Astrocyte (in vitro differentiated cells and primary cell): ENCODE measurements at regions not wholly inside any gene's neighbourhood (a gene's known extent, or its start where the extent isn't known, plus 50 kb on each side); places are given as distances from the start of the nearest gene placed in this dataset.

Source experiments
- DNase-seq: peaks from one replicate; pipeline ENCODE4 v3.0.0-alpha.2; 2010; ENCODE audit warnings: low read depth
- FAIRE-seq: peaks from 2 replicates; lab custom pipeline; 2011; peaks lifted over from hg19 to GRCh38; lab: Jason Lieb, UNC
- H2AFZ ChIP-seq: 2 replicates; pipeline ENCODE4 v1.6.0; 2012; ENCODE audit warnings: low read depth, low read length, inconsistent platforms
- H3K27ac ChIP-seq: 2 replicates; pipeline ENCODE4 v1.5.1; 2011; ENCODE audit warnings: low read depth, low read length, inconsistent platforms
- H3K27me3 ChIP-seq: 2 replicates; pipeline ENCODE4 v1.6.0; 2011; ENCODE audit warnings: low read length, inconsistent platforms; ENCODE audit not compliant: insufficient read depth
- H3K36me3 ChIP-seq: 2 replicates; pipeline ENCODE4 v1.5.1; 2011; ENCODE audit warnings: low read length, inconsistent platforms; ENCODE audit not compliant: insufficient read depth
- H3K4me1 ChIP-seq: 2 replicates; pipeline ENCODE4 v1.5.1; 2011; ENCODE audit warnings: low read length, inconsistent platforms; ENCODE audit not compliant: insufficient read depth
- H3K4me2 ChIP-seq: 2 replicates; pipeline ENCODE4 v1.6.0; 2012; ENCODE audit warnings: low read length, inconsistent platforms
- H3K4me3 ChIP-seq: 2 replicates; pipeline ENCODE4 v1.5.1; 2011; ENCODE audit warnings: low read depth, mild to moderate bottlenecking, low read length, inconsistent platforms; ENCODE audit not compliant: insufficient read depth
- H3K79me2 ChIP-seq: 2 replicates; pipeline ENCODE4 v1.6.0; 2012; ENCODE audit warnings: mild to moderate bottlenecking, low read length, inconsistent platforms; ENCODE audit not compliant: insufficient read depth
- H3K9ac ChIP-seq: 2 replicates; pipeline ENCODE4 v1.6.0; 2012; ENCODE audit warnings: mild to moderate bottlenecking, low read length, inconsistent platforms
- H3K9me3 ChIP-seq: 2 replicates; pipeline ENCODE4 v1.5.1; 2012; ENCODE audit warnings: low read depth, mild to moderate bottlenecking, low read length, inconsistent platforms; ENCODE audit not compliant: insufficient read depth
- H4K20me1 ChIP-seq: 2 replicates; pipeline ENCODE4 v1.6.0; 2012; ENCODE audit warnings: low read length, inconsistent platforms; ENCODE audit not compliant: insufficient read depth
- H3K27ac Mint-ChIP-seq: one replicate; pipeline ENCODE4 v1.8.0; 2021; ENCODE audit warnings: mild to moderate bottlenecking, mixed read lengths; ENCODE audit not compliant: unreplicated experiment
- H3K27me3 Mint-ChIP-seq: one replicate; pipeline ENCODE4 v1.8.0; 2021; ENCODE audit warnings: low read depth, mixed read lengths; ENCODE audit not compliant: unreplicated experiment
- H3K36me3 Mint-ChIP-seq: one replicate; pipeline ENCODE4 v1.8.0; 2021; ENCODE audit warnings: low read depth, mixed read lengths; ENCODE audit not compliant: unreplicated experiment
- H3K4me1 Mint-ChIP-seq: one replicate; pipeline ENCODE4 v1.8.0; 2021; ENCODE audit warnings: low read depth, mixed read lengths; ENCODE audit not compliant: unreplicated experiment
- H3K4me3 Mint-ChIP-seq: one replicate; pipeline ENCODE4 v1.8.0; 2021; ENCODE audit warnings: mild to moderate bottlenecking, moderate library complexity, mixed read lengths; ENCODE audit not compliant: unreplicated experiment
- H3K9me3 Mint-ChIP-seq: one replicate; pipeline ENCODE4 v1.8.0; 2021; ENCODE audit warnings: mild to moderate bottlenecking, mixed read lengths; ENCODE audit not compliant: unreplicated experiment
- CTCF ChIP-seq: IDR thresholded peaks from 2 replicates; pipeline ENCODE4 v1.5.1; 2011; ENCODE audit warnings: low read depth, mild to moderate bottlenecking, inconsistent platforms, low read length, moderate library complexity; ENCODE audit not compliant: insufficient read depth
- EZH2 ChIP-seq: IDR thresholded peaks from 2 replicates; pipeline ENCODE4 v1.6.1; 2012; ENCODE audit warnings: mild to moderate bottlenecking, low read length, inconsistent platforms; ENCODE audit not compliant: insufficient read depth

GRCh38 chr12:107369006-107369405 lies 275.7 kb upstream of the CRY1 start:
- H4K20me1 ChIP-seq: peaks cover 3% of the 10 kb centered on the region
- Mint-ChIP-seq H3K4me3 (no peak overlapping the region), H3K4me1 (no peaks in the 10 kb centered on the region), H3K27me3 (peaks cover 5% of the 10 kb centered on the region), H3K9me3 (no peaks in the 10 kb centered on the region), H3K36me3 (no peaks in the 10 kb centered on the region), H3K27ac (no peak overlapping the region)
- no peak for DNase-seq
- FAIRE-seq: peak; percentile 9
- H3K79me2 ChIP-seq: no peaks in the 10 kb centered on the region
- H3K4me3 ChIP-seq: no peak overlapping the region
- H3K4me1 ChIP-seq: peaks cover 7% of the 10 kb centered on the region
- TF ChIP-seq EZH2 (no peak), CTCF (no peak)
- no peaks in the 10 kb centered on the region for H3K9me3 ChIP-seq
- no peak overlapping the region for H3K9ac ChIP-seq
- no peaks in the 10 kb centered on the region for H3K36me3 ChIP-seq
- no peak overlapping the region for H3K27ac ChIP-seq
- H3K4me2 ChIP-seq: no peak overlapping the region
- no peak overlapping the region for H2AFZ ChIP-seq
- no peaks in the 10 kb centered on the region for H3K27me3 ChIP-seq

- Mint-ChIP-seq H3K36me3 (no peaks in the 10 kb centered on the region), H3K27ac (no peak overlapping the region), H3K9me3 (no peaks in the 10 kb centered on the region), H3K4me3 (no peak overlapping the region), H3K27me3 (peaks cover 5% of the 10 kb centered on the region), H3K4me1 (no peaks in the 10 kb centered on the region)
- Histone ChIP-seq H3K36me3 (no peaks in the 10 kb centered on the region), H3K9me3 (no peaks in the 10 kb centered on the region), H2AFZ (no peak overlapping the region), H4K20me1 (peaks cover 3% of the 10 kb centered on the region), H3K4me2 (no peak overlapping the region), H3K79me2 (no peaks in the 10 kb centered on the region), H3K4me3 (no peak overlapping the region), H3K9ac (no peak overlapping the region), H3K27ac (no peak overlapping the region), H3K27me3 (no peaks in the 10 kb centered on the region), H3K4me1 (peaks cover 7% of the 10 kb centered on the region)
- TF ChIP-seq EZH2: no peak
- TF ChIP-seq CTCF: no peak
- DNase-seq (no peak), FAIRE-seq (no peak)
Measured at GRCh38 chr12:107369679-107370078, 276.3 kb upstream of the CRY1 start.

GRCh38 chr12:107372229-107372658 lies 278.9 kb upstream of the CRY1 start:
- Histone ChIP-seq H4K20me1 (peaks cover 3% of the 10 kb centered on the region), H3K36me3 (no peaks in the 10 kb centered on the region), H3K4me1 (peaks cover 7% of the 10 kb centered on the region), H3K27me3 (no peaks in the 10 kb centered on the region), H3K9ac (no peak overlapping the region), H3K79me2 (no peaks in the 10 kb centered on the region), H3K4me3 (no peak overlapping the region), H2AFZ (no peak overlapping the region), H3K9me3 (no peaks in the 10 kb centered on the region), H3K27ac (no peak overlapping the region), H3K4me2 (no peak overlapping the region)
- no peak overlapping the region for H3K4me3 Mint-ChIP-seq
- TF ChIP-seq CTCF (no peak), EZH2 (no peak)
- no peak for FAIRE-seq
- no peak overlapping the region for H3K27ac Mint-ChIP-seq
- H3K27me3 Mint-ChIP-seq: peaks cover 8% of the 10 kb centered on the region
- peak; percentile 21 for DNase-seq
- no peaks in the 10 kb centered on the region for H3K36me3 Mint-ChIP-seq
- no peaks in the 10 kb centered on the region for H3K4me1 Mint-ChIP-seq
- H3K9me3 Mint-ChIP-seq: peaks cover 2% of the 10 kb centered on the region
